Nephron progenitor cell (in vitro differentiated cells): ENCODE measurements at regions not wholly inside any gene's neighbourhood (a gene's known extent, or its start where the extent isn't known, plus 50 kb on each side); places are given as distances from the start of the nearest gene placed in this dataset.

Source experiments
- DNase-seq: peaks from one replicate; pipeline ENCODE4 v3.0.0; 2021
- H3K27ac Mint-ChIP-seq: 2 replicates; pipeline ENCODE4 v1.8.0; 2021; ENCODE audit warnings: mild to moderate bottlenecking, moderate library complexity, mixed read lengths
- H3K27me3 Mint-ChIP-seq: 2 replicates; pipeline ENCODE4 v1.8.0; 2021; ENCODE audit warnings: mild to moderate bottlenecking, low read depth, mixed read lengths; ENCODE audit not compliant: poor library complexity
- H3K36me3 Mint-ChIP-seq: 2 replicates; pipeline ENCODE4 v1.8.0; 2021; ENCODE audit warnings: low read depth, mixed read lengths
- H3K4me1 Mint-ChIP-seq: 2 replicates; pipeline ENCODE4 v1.8.0; 2021; ENCODE audit warnings: mixed read lengths
- H3K4me3 Mint-ChIP-seq: 2 replicates; pipeline ENCODE4 v1.8.0; 2021; ENCODE audit warnings: mild to moderate bottlenecking, moderate library complexity, mixed read lengths
- H3K9me3 Mint-ChIP-seq: 2 replicates; pipeline ENCODE4 v1.8.0; 2021; ENCODE audit warnings: mild to moderate bottlenecking, moderate library complexity, mixed read lengths
- TF ChIP-seq, protein P1 (sequence below): fragments of 200-600 bp; sonication (generic); IDR thresholded peaks from 2 replicates; pipeline ENCODE4 v1.5.0; 2021; ENCODE audit warnings: antibody characterized with exemption

GRCh38 chr6:6746333-6746969 lies 157.9 kb downstream of the LY86 start:
- DNase-seq: no peak
- H3K9me3 Mint-ChIP-seq: no peaks in the 10 kb centered on the region
- H3K4me3 Mint-ChIP-seq: no peak overlapping the region
- peaks cover 3% of the 10 kb centered on the region for H3K27me3 Mint-ChIP-seq
- no peak overlapping the region for H3K27ac Mint-ChIP-seq
- no peaks in the 10 kb centered on the region for H3K36me3 Mint-ChIP-seq
- peaks cover 58% of the 10 kb centered on the region for H3K4me1 Mint-ChIP-seq
- TF ChIP-seq, protein P1, sequence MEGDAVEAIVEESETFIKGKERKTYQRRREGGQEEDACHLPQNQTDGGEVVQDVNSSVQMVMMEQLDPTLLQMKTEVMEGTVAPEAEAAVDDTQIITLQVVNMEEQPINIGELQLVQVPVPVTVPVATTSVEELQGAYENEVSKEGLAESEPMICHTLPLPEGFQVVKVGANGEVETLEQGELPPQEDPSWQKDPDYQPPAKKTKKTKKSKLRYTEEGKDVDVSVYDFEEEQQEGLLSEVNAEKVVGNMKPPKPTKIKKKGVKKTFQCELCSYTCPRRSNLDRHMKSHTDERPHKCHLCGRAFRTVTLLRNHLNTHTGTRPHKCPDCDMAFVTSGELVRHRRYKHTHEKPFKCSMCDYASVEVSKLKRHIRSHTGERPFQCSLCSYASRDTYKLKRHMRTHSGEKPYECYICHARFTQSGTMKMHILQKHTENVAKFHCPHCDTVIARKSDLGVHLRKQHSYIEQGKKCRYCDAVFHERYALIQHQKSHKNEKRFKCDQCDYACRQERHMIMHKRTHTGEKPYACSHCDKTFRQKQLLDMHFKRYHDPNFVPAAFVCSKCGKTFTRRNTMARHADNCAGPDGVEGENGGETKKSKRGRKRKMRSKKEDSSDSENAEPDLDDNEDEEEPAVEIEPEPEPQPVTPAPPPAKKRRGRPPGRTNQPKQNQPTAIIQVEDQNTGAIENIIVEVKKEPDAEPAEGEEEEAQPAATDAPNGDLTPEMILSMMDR: no peak

DNA sequence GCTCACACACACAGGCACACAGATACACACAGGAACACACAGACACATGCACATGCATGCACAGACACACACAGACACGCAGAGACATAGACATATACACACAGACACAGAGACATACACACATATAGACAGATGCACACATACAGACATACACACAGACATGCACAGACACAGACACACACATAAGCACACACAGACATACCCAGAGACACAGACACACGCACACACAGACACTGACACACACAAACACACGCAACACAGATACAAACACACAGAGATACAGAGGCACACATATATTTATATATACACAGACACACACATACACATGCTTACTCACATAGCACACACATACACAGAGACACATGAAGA lies 158.4 kb downstream of the LY86 start:
- DNase-seq: no peak
- peaks cover 3% of the 10 kb centered on the region for H3K27me3 Mint-ChIP-seq
- no peak overlapping the region for H3K4me3 Mint-ChIP-seq
- no peak overlapping the region for H3K27ac Mint-ChIP-seq
- H3K4me1 Mint-ChIP-seq: peaks cover 61% of the 10 kb centered on the region
- H3K9me3 Mint-ChIP-seq: no peaks in the 10 kb centered on the region
- no peaks in the 10 kb centered on the region for H3K36me3 Mint-ChIP-seq
- TF ChIP-seq, protein P1: no peak

DNA sequence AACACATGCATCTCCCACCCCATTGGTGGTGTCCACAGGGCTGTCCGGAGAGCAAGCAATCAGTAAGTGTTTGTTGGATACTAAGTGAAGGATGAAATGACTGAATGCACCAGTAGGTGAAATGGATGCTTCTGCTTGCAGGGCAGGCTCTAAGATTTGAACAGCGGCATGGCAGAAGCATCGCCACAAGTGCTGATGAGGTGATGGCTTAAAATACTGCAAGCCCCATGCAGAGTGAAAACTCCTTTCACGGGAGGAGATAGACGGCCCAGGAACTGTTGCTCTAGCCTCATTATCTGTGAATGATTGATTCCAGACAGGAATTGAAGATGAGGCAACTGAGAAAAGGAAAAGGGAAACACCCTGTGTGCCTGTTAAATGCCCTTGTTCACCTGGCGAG lies 158.9 kb downstream of the LY86 start:
- peaks cover 3% of the 10 kb centered on the region for H3K27me3 Mint-ChIP-seq
- H3K36me3 Mint-ChIP-seq: no peaks in the 10 kb centered on the region
- DNase-seq: no peak
- TF ChIP-seq, protein P1: no peak
- no peak overlapping the region for H3K27ac Mint-ChIP-seq
- H3K4me3 Mint-ChIP-seq: no peak overlapping the region
- no peaks in the 10 kb centered on the region for H3K9me3 Mint-ChIP-seq
- peaks cover 62% of the 10 kb centered on the region for H3K4me1 Mint-ChIP-seq

DNA sequence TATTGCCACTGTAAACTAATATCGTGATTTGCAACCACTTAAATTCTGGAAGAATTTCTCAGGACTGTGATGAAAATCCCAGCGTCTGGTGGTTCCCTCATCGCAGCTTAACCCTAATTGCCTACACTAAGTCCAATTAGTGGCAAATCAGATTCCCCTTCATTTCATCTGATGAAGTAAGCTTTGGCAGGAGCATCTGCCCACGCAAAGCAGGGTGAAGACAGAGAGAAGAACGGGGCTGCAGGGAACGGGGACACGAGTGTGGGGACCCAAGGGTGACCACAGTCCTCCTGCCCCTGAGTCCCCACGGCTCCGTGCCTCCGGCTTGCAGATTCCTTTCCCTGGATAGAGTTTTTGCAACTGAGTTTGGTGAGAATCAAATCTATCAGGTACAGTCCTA lies 159.5 kb downstream of the LY86 start:
- TF ChIP-seq, protein P1: no peak
- peaks cover 62% of the 10 kb centered on the region for H3K4me1 Mint-ChIP-seq
- H3K9me3 Mint-ChIP-seq: no peaks in the 10 kb centered on the region
- H3K27ac Mint-ChIP-seq: no peak overlapping the region
- no peaks in the 10 kb centered on the region for H3K36me3 Mint-ChIP-seq
- peaks cover 3% of the 10 kb centered on the region for H3K27me3 Mint-ChIP-seq
- no peak overlapping the region for H3K4me3 Mint-ChIP-seq
- DNase-seq: no peak

DNA sequence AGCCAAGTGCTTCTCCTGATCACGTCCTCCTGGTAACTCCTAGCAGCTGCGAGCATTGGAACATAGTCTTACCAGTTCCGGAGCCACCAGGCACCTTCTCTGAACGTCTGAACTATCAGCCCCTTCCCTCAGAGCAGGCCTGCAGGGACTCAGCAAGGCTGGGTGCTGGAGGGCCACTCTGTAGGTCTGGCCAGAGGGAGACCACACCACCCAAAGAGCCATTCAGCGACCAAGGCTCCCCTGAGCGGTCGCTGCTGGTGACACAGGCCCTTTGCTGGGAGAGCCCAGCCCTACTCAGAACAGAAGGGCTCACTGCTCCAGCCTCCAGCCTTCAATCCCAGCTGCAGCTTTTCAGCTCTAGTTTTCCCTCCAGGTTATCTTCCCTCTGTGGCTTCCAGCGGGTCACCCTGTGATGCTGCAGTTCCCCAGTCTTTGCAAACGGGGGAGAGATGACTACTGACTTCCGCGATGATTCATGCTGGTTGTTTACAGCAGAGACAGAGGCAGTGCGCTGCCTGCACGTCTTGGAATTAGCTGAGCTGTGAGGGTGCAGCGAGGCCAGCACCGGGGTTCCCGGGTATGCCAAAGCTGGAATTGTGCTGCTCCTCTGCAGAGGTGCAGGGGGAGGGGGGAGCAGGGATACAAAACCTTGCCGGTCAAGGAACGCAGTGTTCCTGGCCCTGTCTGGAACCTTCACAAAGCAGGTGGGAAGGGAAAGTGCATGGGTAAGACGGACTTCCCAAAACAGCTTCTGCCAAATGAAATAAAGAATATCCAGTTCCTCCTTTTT lies 161.4 kb downstream of the LY86 start:
- Mint-ChIP-seq H3K27me3 (peaks cover 3% of the 10 kb centered on the region), H3K4me1 (peaks cover 62% of the 10 kb centered on the region), H3K27ac (peak overlapping the region; percentile 69), H3K4me3 (peak overlapping the region; percentile 64), H3K36me3 (no peaks in the 10 kb centered on the region), H3K9me3 (no peaks in the 10 kb centered on the region)
- TF ChIP-seq, protein P1: no peak
- peak; percentile 20 for DNase-seq
